Stimulated activated CD4-positive, alpha-beta T cell treated with anti-CD3 and anti-CD28 coated beads, Interleukin-4, amount 100 ng/mL, for 48 hours (primary cell): ENCODE measurements at regions not wholly inside any gene's neighbourhood (a gene's known extent, or its start where the extent isn't known, plus 50 kb on each side); places are given as distances from the start of the nearest gene placed in this dataset.
"Not testable (repeated sequence)": the region's sequence is repeated elsewhere in the genome, so short reads cannot be mapped to it uniquely, and the experiment has no call there.

Source experiments
- DNase-seq, 2 donors: peaks; one replicate each; pipeline ENCODE4 v3.0.0-alpha.2; 2020; ENCODE audit warnings: low read depth in 2 of 2

- no peak for DNase-seq
These were observed 550.3 kb downstream of the RAB28 start for GRCh38 chr4:12933760-12934221.

- no peak for DNase-seq
These were observed 551.8 kb downstream of the RAB28 start for GRCh38 chr4:12932203-12932788.

GRCh38 chr4:12929784-12930183, 554.4 kb downstream of the RAB28 start:
- no peak for DNase-seq

GRCh38 chr4:12928751-12929150, 555.4 kb downstream of the RAB28 start:
- no peak for DNase-seq

GRCh38 chr4:12926189-12927066, 557.7 kb downstream of the RAB28 start:
- DNase-seq = no peak

GRCh38 chr4:12924728-12925320, 559.3 kb downstream of the RAB28 start:
- no peak for DNase-seq

GRCh38 chr4:12924253-12924652, 559.9 kb downstream of the RAB28 start:
- no peak for DNase-seq

GRCh38 chr4:12912896-12913418, 571.2 kb downstream of the RAB28 start:
- no peak for DNase-seq

GRCh38 chr4:12911750-12912358, 572.3 kb downstream of the RAB28 start:
- no peak for DNase-seq

- DNase-seq = not testable (repeated sequence)
These were observed 580.5 kb downstream of the RAB28 start for GRCh38 chr4:12903640-12904039.

GRCh38 chr4:12902735-12903134, 581.4 kb downstream of the RAB28 start:
- no peak for DNase-seq

- no peak for DNase-seq
These were observed 586.2 kb downstream of the RAB28 start for GRCh38 chr4:12897954-12898353.

- no peak for DNase-seq
These were observed 590.1 kb downstream of the RAB28 start for GRCh38 chr4:12894062-12894461.

GRCh38 chr4:12889054-12889453, 595.1 kb downstream of the RAB28 start:
- DNase-seq = no peak

GRCh38 chr4:12884846-12885796, 599.0 kb downstream of the RAB28 start:
- no peak for DNase-seq

GRCh38 chr4:12881945-12882584, 602.1 kb downstream of the RAB28 start:
- no peak for DNase-seq

GRCh38 chr4:12880844-12881243, 603.3 kb downstream of the RAB28 start:
- DNase-seq = no peak

- no peak for DNase-seq
These were observed 604.6 kb downstream of the RAB28 start for GRCh38 chr4:12879496-12879895.

- DNase-seq = no peak
These were observed 608.4 kb downstream of the RAB28 start for GRCh38 chr4:12875640-12876243.

- DNase-seq = no peak
These were observed 610.8 kb downstream of the RAB28 start for GRCh38 chr4:12873351-12873750.
